ENCODE measurements at regions not wholly inside any gene's neighbourhood (a gene's known extent, or its start where the extent isn't known, plus 50 kb on each side); places are given as distances from the start of the nearest gene placed in this dataset.
"Not testable (repeated sequence)": the region's sequence is repeated elsewhere in the genome, so short reads cannot be mapped to it uniquely, and the experiment has no call there.

- BruUV-seq (replicated peaks), result no TSS peak
- CTCF ChIA-PET, result no interaction called here
Measured at GRCh38 chrX:43448688-43449087, 207.4 kb upstream of the MAOA start.

GRCh38 chrX:43450355-43450754 is 205.7 kb upstream of the MAOA start:
- H3K9me3 ChIP-seq (ENCODE audit: insufficient read depth, low read depth), result no peaks in the 10 kb centered on the region
- no peaks in the 10 kb centered on the region for H3F3A ChIP-seq (ENCODE audit: insufficient read depth, low read depth)
- H3K4me3 ChIP-seq, result no peak overlapping the region
- H3K27me3 ChIP-seq (ENCODE audit: insufficient read depth, low read depth), result no peaks in the 10 kb centered on the region
- no peaks in the 10 kb centered on the region for H3K4me1 ChIP-seq (replicated peaks; ENCODE audit: insufficient read depth)
- H3K4me2 ChIP-seq, result no peak overlapping the region
- DNase-seq, result no peak
- H3K36me3 ChIP-seq (ENCODE audit: low read depth), result no peaks in the 10 kb centered on the region
- BruUV-seq (replicated peaks), result no TSS peak
- ChIA-PET POLR2A (ENCODE audit: unreplicated experiment) (no interaction called here), CTCF (no interaction called here)
- H4K20me1 ChIP-seq (ENCODE audit: insufficient read depth), result no peaks in the 10 kb centered on the region
- H3K79me2 ChIP-seq (ENCODE audit: low read depth), result no peaks in the 10 kb centered on the region
- H3K27ac ChIP-seq, result no peak overlapping the region
- no peaks in the 10 kb centered on the region for H3K9me2 ChIP-seq (ENCODE audit: insufficient read depth)
- intact Hi-C loops (cut with micrococcal nuclease; ENCODE audit: unreplicated experiment), result no loop called here
- TF ChIP-seq CTCF (conservative IDR thresholded peaks at IDR 0.05) (no peak), EZH2 (IDR thresholded peaks at IDR 0.05; ENCODE audit: low read depth) (no peak)
- no peak overlapping the region for H2AFZ ChIP-seq

More at GRCh38 chrX:43448688-43449087, 207.4 kb upstream of the MAOA start:
- POLR2A ChIA-PET (ENCODE audit: unreplicated experiment), result no interaction called here
- Histone ChIP-seq H3K36me3 (ENCODE audit: low read depth) (no peaks in the 10 kb centered on the region), H3K79me2 (ENCODE audit: low read depth) (no peaks in the 10 kb centered on the region), H2AFZ (no peak overlapping the region), H3K4me1 (replicated peaks; ENCODE audit: insufficient read depth) (no peaks in the 10 kb centered on the region), H3F3A (ENCODE audit: insufficient read depth, low read depth) (no peaks in the 10 kb centered on the region), H3K4me2 (no peak overlapping the region), H3K27ac (no peak overlapping the region), H3K9me2 (ENCODE audit: insufficient read depth) (no peaks in the 10 kb centered on the region), H3K4me3 (no peak overlapping the region), H3K27me3 (ENCODE audit: insufficient read depth, low read depth) (no peaks in the 10 kb centered on the region), H4K20me1 (ENCODE audit: insufficient read depth) (no peaks in the 10 kb centered on the region), H3K9me3 (ENCODE audit: insufficient read depth, low read depth) (no peaks in the 10 kb centered on the region)
- intact Hi-C loops (cut with micrococcal nuclease; ENCODE audit: unreplicated experiment), result no loop called here
- no peak for DNase-seq
- TF ChIP-seq CTCF (conservative IDR thresholded peaks at IDR 0.05) (no peak), EZH2 (IDR thresholded peaks at IDR 0.05; ENCODE audit: low read depth) (no peak)

GRCh38 chrX:43451976-43452686 is 204.0 kb upstream of the MAOA start:
- BruUV-seq (replicated peaks); H3K4me1 ChIP-seq (replicated peaks; ENCODE audit: insufficient read depth); H4K20me1 ChIP-seq (ENCODE audit: insufficient read depth); H3K4me3 ChIP-seq; POLR2A ChIA-PET (ENCODE audit: unreplicated experiment); H3K9me3 ChIP-seq (ENCODE audit: insufficient read depth, low read depth); H3F3A ChIP-seq (ENCODE audit: insufficient read depth, low read depth); CTCF ChIA-PET; intact Hi-C loops (cut with micrococcal nuclease; ENCODE audit: unreplicated experiment); H3K27ac ChIP-seq; H3K27me3 ChIP-seq (ENCODE audit: insufficient read depth, low read depth); H3K36me3 ChIP-seq (ENCODE audit: low read depth); DNase-seq; H3K9me2 ChIP-seq (ENCODE audit: insufficient read depth); H3K79me2 ChIP-seq (ENCODE audit: low read depth); H3K4me2 ChIP-seq; H2AFZ ChIP-seq: not testable (repeated sequence)

- H3K9me3 ChIP-seq (ENCODE audit: insufficient read depth, low read depth), result no peaks in the 10 kb centered on the region
- POLR2A ChIA-PET (ENCODE audit: unreplicated experiment), result no interaction called here
- no peak overlapping the region for H3K4me2 ChIP-seq
- H4K20me1 ChIP-seq (ENCODE audit: insufficient read depth), result no peaks in the 10 kb centered on the region
- TF ChIP-seq EZH2 (IDR thresholded peaks at IDR 0.05; ENCODE audit: low read depth) (no peak), CTCF (conservative IDR thresholded peaks at IDR 0.05) (no peak)
- no peak overlapping the region for H2AFZ ChIP-seq
- H3K27me3 ChIP-seq (ENCODE audit: insufficient read depth, low read depth), result no peaks in the 10 kb centered on the region
- H3K36me3 ChIP-seq (ENCODE audit: low read depth), result no peaks in the 10 kb centered on the region
- intact Hi-C loops (cut with micrococcal nuclease; ENCODE audit: unreplicated experiment), result no loop called here
- no peak for DNase-seq
- H3F3A ChIP-seq (ENCODE audit: insufficient read depth, low read depth), result no peaks in the 10 kb centered on the region
- BruUV-seq (replicated peaks), result no TSS peak
- no peaks in the 10 kb centered on the region for H3K9me2 ChIP-seq (ENCODE audit: insufficient read depth)
- no peak overlapping the region for H3K4me3 ChIP-seq
- no peaks in the 10 kb centered on the region for H3K4me1 ChIP-seq (replicated peaks; ENCODE audit: insufficient read depth)
- no peaks in the 10 kb centered on the region for H3K79me2 ChIP-seq (ENCODE audit: low read depth)
- CTCF ChIA-PET, result no interaction called here
- H3K27ac ChIP-seq, result no peak overlapping the region
Measured at GRCh38 chrX:43456063-43456462, 200.0 kb upstream of the MAOA start.
